CD4-positive, CD25-positive, alpha-beta regulatory T cell (primary cell): ENCODE measurements at regions not wholly inside any gene's neighbourhood (a gene's known extent, or its start where the extent isn't known, plus 50 kb on each side); places are given as distances from the start of the nearest gene placed in this dataset.

Source experiments
- ATAC-seq, 2 donors: fragments of 150-1000 bp; cut with Tn5 transposase; one replicate each; pipeline ENCODE4 v1.10.0; 2021; ENCODE audit warnings: low read depth in 2 of 2, moderate number of reproducible peaks in 2 of 2, moderate library complexity in 1 of 2
- DNase-seq, 3 donors: peaks; one replicate each; pipeline versions ENCODE4 v3.0.0 to v3.0.0-alpha.2; 2012 to 2022; ENCODE audit warnings: mixed read lengths in 1 of 3
- H3K27ac ChIP-seq: one replicate; pipeline ENCODE4 v1.7.0; 2013; ENCODE audit warnings: mild to moderate bottlenecking, low read length; ENCODE audit not compliant: insufficient read depth, poor library complexity, severe bottlenecking
- H3K27me3 ChIP-seq: one replicate; pipeline ENCODE4 v1.7.0; 2013; ENCODE audit warnings: low read length; ENCODE audit not compliant: control insufficient read depth, insufficient read depth
- H3K36me3 ChIP-seq: one replicate; pipeline ENCODE4 v1.7.0; 2013; ENCODE audit warnings: mild to moderate bottlenecking, low read length, moderate library complexity; ENCODE audit not compliant: control insufficient read depth, insufficient read depth
- H3K4me1 ChIP-seq: 2 replicates; pipeline ENCODE4 v1.7.0; 2013; ENCODE audit warnings: mild to moderate bottlenecking, low read length; ENCODE audit not compliant: insufficient read depth, control insufficient read depth, poor library complexity, severe bottlenecking
- H3K4me3 ChIP-seq: one replicate; pipeline ENCODE4 v1.7.0; 2013; ENCODE audit warnings: low read depth, mild to moderate bottlenecking, low read length, moderate library complexity
- H3K9me3 ChIP-seq, 2 experiments: 1 replicate in 1 of 2; 2 replicates in 1 of 2; pipeline ENCODE4 v1.7.0; 2013; ENCODE audit warnings: low read length in 2 of 2, mild to moderate bottlenecking in 1 of 2, moderate library complexity in 1 of 2; ENCODE audit not compliant: control insufficient read depth in 2 of 2
- H3K27ac Mint-ChIP-seq, 3 donors: one replicate each; pipeline ENCODE4 v1.8.0; 2020 to 2022; ENCODE audit warnings: mild to moderate bottlenecking in 3 of 3, mixed read lengths in 3 of 3, moderate library complexity in 2 of 3
- H3K27me3 Mint-ChIP-seq: one replicate; pipeline ENCODE4 v1.8.0; 2022; ENCODE audit warnings: mild to moderate bottlenecking, mixed read lengths
- H3K36me3 Mint-ChIP-seq: one replicate; pipeline ENCODE4 v1.8.0; 2020; ENCODE audit warnings: mixed read lengths
- H3K4me1 Mint-ChIP-seq, 4 donors: one replicate each; pipeline ENCODE4 v1.8.0; 2020 to 2022; ENCODE audit warnings: mixed read lengths in 4 of 4, mild to moderate bottlenecking in 1 of 4
- H3K4me3 Mint-ChIP-seq, 4 donors: one replicate each; pipeline ENCODE4 v1.8.0; 2020 to 2022; ENCODE audit warnings: mild to moderate bottlenecking in 4 of 4, mixed read lengths in 4 of 4, moderate library complexity in 3 of 4
- H3K9me3 Mint-ChIP-seq, 7 donors: one replicate each; pipeline ENCODE4 v1.8.0; 2020 to 2022; ENCODE audit warnings: mixed read lengths in 7 of 7, mild to moderate bottlenecking in 3 of 7, moderate library complexity in 2 of 7

- Mint-ChIP-seq H3K27me3 (no peaks in the 10 kb centered on the region), H3K4me3 (no peak overlapping the region), H3K36me3 (no peaks in the 10 kb centered on the region), H3K4me1 (no peaks in the 10 kb centered on the region), H3K27ac (no peak overlapping the region), H3K9me3 (peaks cover 0 to 41% (median 5%) of the 10 kb centered on the region in 7 donors)
- ATAC-seq (no peak), DNase-seq (no peak)
- Histone ChIP-seq H3K4me3 (no peak overlapping the region), H3K4me1 (no peaks in the 10 kb centered on the region), H3K27me3 (no peaks in the 10 kb centered on the region), H3K27ac (no peak overlapping the region), H3K9me3 (no peaks in the 10 kb centered on the region), H3K36me3 (no peaks in the 10 kb centered on the region)
Measured at GRCh38 chr10:108812906-108813305, 1110.4 kb downstream of the XPNPEP1 start.

GRCh38 chr10:108812296-108812695 lies 1111.0 kb downstream of the XPNPEP1 start:
- no peak overlapping the region for H3K4me3 Mint-ChIP-seq
- H3K4me3 ChIP-seq = no peak overlapping the region
- H3K36me3 Mint-ChIP-seq = no peaks in the 10 kb centered on the region
- DNase-seq (no peak), ATAC-seq (no peak)
- no peaks in the 10 kb centered on the region for H3K9me3 ChIP-seq
- H3K9me3 Mint-ChIP-seq = peaks cover 0 to 35% (median 5%) of the 10 kb centered on the region in 7 donors
- no peak overlapping the region for H3K27ac ChIP-seq
- no peaks in the 10 kb centered on the region for H3K36me3 ChIP-seq
- no peaks in the 10 kb centered on the region for H3K27me3 Mint-ChIP-seq
- no peaks in the 10 kb centered on the region for H3K4me1 Mint-ChIP-seq
- H3K27ac Mint-ChIP-seq = no peak overlapping the region
- H3K27me3 ChIP-seq = no peaks in the 10 kb centered on the region
- H3K4me1 ChIP-seq = no peaks in the 10 kb centered on the region

GRCh38 chr10:108808228-108808627 lies 1115.1 kb downstream of the XPNPEP1 start:
- Histone ChIP-seq H3K27me3 (no peaks in the 10 kb centered on the region), H3K4me3 (no peak overlapping the region), H3K27ac (no peak overlapping the region), H3K9me3 (peaks cover 0 to 5% of the 10 kb centered on the region in 2 experiments), H3K36me3 (no peaks in the 10 kb centered on the region), H3K4me1 (no peaks in the 10 kb centered on the region)
- Mint-ChIP-seq H3K4me3 (no peak overlapping the region), H3K36me3 (no peaks in the 10 kb centered on the region), H3K4me1 (no peaks in the 10 kb centered on the region), H3K27me3 (no peaks in the 10 kb centered on the region), H3K27ac (no peak overlapping the region), H3K9me3 (peaks cover 0 to 24% (median 7%) of the 10 kb centered on the region in 7 donors)
- no peak for DNase-seq
- no peak for ATAC-seq

GRCh38 chr10:108801775-108802517 lies 1121.4 kb downstream of the XPNPEP1 start:
- no peaks in the 10 kb centered on the region for H3K4me1 ChIP-seq
- Mint-ChIP-seq H3K36me3 (no peaks in the 10 kb centered on the region), H3K27me3 (no peaks in the 10 kb centered on the region), H3K9me3 (peaks cover 5 to 10% (median 6%) of the 10 kb centered on the region in 7 donors), H3K27ac (no peak overlapping the region), H3K4me1 (no peaks in the 10 kb centered on the region), H3K4me3 (no peak overlapping the region)
- H3K9me3 ChIP-seq = peaks cover 5 to 6% of the 10 kb centered on the region in 2 experiments
- ATAC-seq = no peak
- H3K27ac ChIP-seq = no peak overlapping the region
- no peak overlapping the region for H3K4me3 ChIP-seq
- no peak for DNase-seq
- no peaks in the 10 kb centered on the region for H3K27me3 ChIP-seq
- H3K36me3 ChIP-seq = no peaks in the 10 kb centered on the region

GRCh38 chr10:108801220-108801619 lies 1122.1 kb downstream of the XPNPEP1 start:
- no peak overlapping the region for H3K27ac Mint-ChIP-seq
- Histone ChIP-seq H3K4me3 (no peak overlapping the region), H3K36me3 (no peaks in the 10 kb centered on the region), H3K27me3 (no peaks in the 10 kb centered on the region), H3K4me1 (no peaks in the 10 kb centered on the region), H3K27ac (no peak overlapping the region), H3K9me3 (peaks cover 5 to 6% of the 10 kb centered on the region in 2 experiments)
- no peaks in the 10 kb centered on the region for H3K36me3 Mint-ChIP-seq
- DNase-seq (no peak), ATAC-seq (no peak)
- H3K4me3 Mint-ChIP-seq = no peak overlapping the region
- H3K4me1 Mint-ChIP-seq = no peaks in the 10 kb centered on the region
- H3K9me3 Mint-ChIP-seq = peaks cover under 1 to 13% (median 6%) of the 10 kb centered on the region in 7 donors
- H3K27me3 Mint-ChIP-seq = no peaks in the 10 kb centered on the region

GRCh38 chr10:108797573-108797972 lies 1125.7 kb downstream of the XPNPEP1 start:
- no peaks in the 10 kb centered on the region for H3K27me3 Mint-ChIP-seq
- H3K4me3 Mint-ChIP-seq = no peak overlapping the region
- peaks cover 0 to 16% (median 8%) of the 10 kb centered on the region in 7 donors for H3K9me3 Mint-ChIP-seq
- Histone ChIP-seq H3K4me3 (no peak overlapping the region), H3K4me1 (no peaks in the 10 kb centered on the region), H3K27me3 (no peaks in the 10 kb centered on the region), H3K27ac (no peak overlapping the region), H3K36me3 (no peaks in the 10 kb centered on the region), H3K9me3 (peaks cover 0 to 6% of the 10 kb centered on the region in 2 experiments)
- H3K4me1 Mint-ChIP-seq = no peaks in the 10 kb centered on the region
- no peak for DNase-seq
- no peak overlapping the region for H3K27ac Mint-ChIP-seq
- no peak for ATAC-seq
- H3K36me3 Mint-ChIP-seq = no peaks in the 10 kb centered on the region

GRCh38 chr10:108791794-108792474 lies 1131.4 kb downstream of the XPNPEP1 start:
- no peaks in the 10 kb centered on the region for H3K36me3 Mint-ChIP-seq
- H3K4me3 Mint-ChIP-seq = no peak overlapping the region
- no peak overlapping the region for H3K27ac ChIP-seq
- no peaks in the 10 kb centered on the region for H3K27me3 ChIP-seq
- H3K9me3 ChIP-seq = peaks cover 0 to 8% of the 10 kb centered on the region in 2 experiments
- ATAC-seq (no peak), DNase-seq (no peak)
- H3K4me1 Mint-ChIP-seq = no peaks in the 10 kb centered on the region
- H3K27ac Mint-ChIP-seq = no peak overlapping the region
- H3K4me3 ChIP-seq = no peak overlapping the region
- no peaks in the 10 kb centered on the region for H3K27me3 Mint-ChIP-seq
- peaks cover 3 to 15% (median 11%) of the 10 kb centered on the region in 7 donors for H3K9me3 Mint-ChIP-seq
- no peaks in the 10 kb centered on the region for H3K36me3 ChIP-seq
- H3K4me1 ChIP-seq = no peaks in the 10 kb centered on the region
